T-helper 2 cell treated with Interferon-gamma antibody and Interleukin-4, amounts not matched to agents 100 ng/mL and 5 ng/mL, for 36 hours (primary cell): ENCODE measurements at regions not wholly inside any gene's neighbourhood (a gene's known extent, or its start where the extent isn't known, plus 50 kb on each side); places are given as distances from the start of the nearest gene placed in this dataset.

Experiments
- intact Hi-C: fragments of 100-400 bp; cut with micrococcal nuclease; formaldehyde crosslinking; loops from one replicate; pipeline ENCODE4 v1.15.1; 2023

GRCh38 chr9:12224449-12224848 lies 468.7 kb upstream of the TYRP1 start:
- intact Hi-C loops = no loop called here

GRCh38 chr9:12230708-12231107 lies 462.5 kb upstream of the TYRP1 start:
- intact Hi-C loops = no loop called here

GRCh38 chr9:12231832-12232231 lies 461.4 kb upstream of the TYRP1 start:
- intact Hi-C loops = no loop called here

GRCh38 chr9:12232836-12233235 lies 460.3 kb upstream of the TYRP1 start:
- intact Hi-C loops = no loop called here

- intact Hi-C loops = no loop called here
Observed at GRCh38 chr9:12253941-12254340, 439.2 kb upstream of the TYRP1 start.

GRCh38 chr9:12266758-12267157 lies 426.4 kb upstream of the TYRP1 start:
- intact Hi-C loops = no loop called here

- intact Hi-C loops = no loop called here
Observed at GRCh38 chr9:12271421-12271891, 421.7 kb upstream of the TYRP1 start.

GRCh38 chr9:12272471-12273120 lies 420.6 kb upstream of the TYRP1 start:
- intact Hi-C loops = no loop called here

GRCh38 chr9:12274577-12274976 lies 418.6 kb upstream of the TYRP1 start:
- intact Hi-C loops = no loop called here

GRCh38 chr9:12276505-12276904 lies 416.7 kb upstream of the TYRP1 start:
- intact Hi-C loops = no loop called here

- intact Hi-C loops = no loop called here
Observed at GRCh38 chr9:12289711-12290110, 403.5 kb upstream of the TYRP1 start.

- intact Hi-C loops = no loop called here
Observed at GRCh38 chr9:12290166-12290869, 402.9 kb upstream of the TYRP1 start.

GRCh38 chr9:12305211-12305610 lies 388.0 kb upstream of the TYRP1 start:
- intact Hi-C loops = no loop called here

- intact Hi-C loops = no loop called here
Observed at GRCh38 chr9:12314589-12314988, 378.6 kb upstream of the TYRP1 start.

GRCh38 chr9:12318732-12319685 lies 374.2 kb upstream of the TYRP1 start:
- intact Hi-C loops = no loop called here

- intact Hi-C loops = no loop called here
Observed at GRCh38 chr9:12329623-12329985, 363.6 kb upstream of the TYRP1 start.

- intact Hi-C loops = loop anchor here (5.0 kb wide), 1 partner anchor 1967 kb away; no protein-coding TSS in a partner anchor
Observed at GRCh38 chr9:12333966-12334365, 359.2 kb upstream of the TYRP1 start.

- intact Hi-C loops = no loop called here
Observed at GRCh38 chr9:12350775-12351174, 342.4 kb upstream of the TYRP1 start.

GRCh38 chr9:12351293-12352044 lies 341.7 kb upstream of the TYRP1 start:
- intact Hi-C loops = no loop called here

- intact Hi-C loops = no loop called here
Observed at GRCh38 chr9:12352045-12352315, 341.2 kb upstream of the TYRP1 start.

GRCh38 chr9:12363439-12363838 lies 329.7 kb upstream of the TYRP1 start:
- intact Hi-C loops = no loop called here
